Adrenal gland (tissue), 9 donors: ENCODE measurements at regions not wholly inside any gene's neighbourhood (a gene's known extent, or its start where the extent isn't known, plus 50 kb on each side); places are given as distances from the start of the nearest gene placed in this dataset.

Experiments used
- DNase-seq, 7 donors: peaks; one replicate each; pipeline ENCODE4 v3.0.0-alpha.2; 2019 to 2020
- H3K27ac ChIP-seq, 5 donors: fragments of 200-600 bp; sonication (generic) in 4 of 5; 1 replicate in 3 of 5; 2 replicates in 2 of 5; pipeline versions ENCODE4 v1.5.1 to v1.8.0; 2016 to 2020; ENCODE audit warnings: mild to moderate bottlenecking in 1 of 5
- H3K27me3 ChIP-seq: fragments of 200-600 bp; 2 replicates; pipeline ENCODE4 v1.8.0; 2021
- H3K36me3 ChIP-seq, 2 donors: fragments of 200-600 bp; replicated peaks in 1 of 2; 1 replicate in 1 of 2; 2 replicates in 1 of 2; pipeline versions ENCODE4 v1.5.1 to v1.8.0; 2018 to 2022
- H3K4me1 ChIP-seq, 2 donors: fragments of 200-600 bp; replicated peaks in 1 of 2; 1 replicate in 1 of 2; 2 replicates in 1 of 2; pipeline versions ENCODE4 v1.5.1 to v1.8.0; 2018 to 2021
- H3K4me3 ChIP-seq, 4 donors: fragments of 200-600 bp; sonication (generic) in 3 of 4; one replicate each; pipeline ENCODE4 v1.5.1; 2016 to 2018
- H3K9me3 ChIP-seq, 3 donors: fragments of 200-600 bp; sonication (generic) in 1 of 3; replicated peaks in 1 of 3; 1 replicate in 2 of 3; 2 replicates in 1 of 3; pipeline versions ENCODE4 v1.5.1 to v1.8.0; 2016 to 2021
- CTCF ChIP-seq, 6 experiments: fragments of 450-650 bp in 4 of 6; fragments of 200-600 bp in 2 of 6; sonication (generic) in 1 of 6; IDR thresholded peaks; 1 replicate in 5 of 6; 2 replicates in 1 of 6; pipeline versions ENCODE4 v1.5.1 to v1.8.0; 2016 to 2021; ENCODE audit warnings: antibody characterized with exemption in 6 of 6, mild to moderate bottlenecking in 2 of 6, moderate library complexity in 1 of 6
- POLR2A ChIP-seq, 2 donors: fragments of 450-650 bp; IDR thresholded peaks; one replicate each; pipeline ENCODE4 v1.6.1; 2017; ENCODE audit warnings: antibody characterized with exemption in 2 of 2, mild to moderate bottlenecking in 2 of 2, moderate library complexity in 1 of 2
- WGBS, 4 donors: extraction: QIAGEN DNeasy Blood & Tissue Kit in 2 of 4; methylation state at CpG; one replicate each; pipeline versions ENCODE4 v1.1.5 to v1.1.7; 2013 to 2017; 5-methylcytosine and 5-hydroxymethylcytosine counted together
- intact Hi-C, 2 donors: fragments of 100-400 bp; cut with DNase I; formaldehyde crosslinking; loops; one replicate each; pipeline versions ENCODE4 v1.14.1 to v1.15.0; 2022 to 2023
- donor health status: healthy with polysubstance abuse.
- donor health status: Bipolar disorder and iron deficiency.
- donor health status: DM: yes; HTN: yes; CAD: no.
- donor health status: DM: no; HTN: no; CAD: no.
- donor health status: DM: no; HTN: no; CAD: no.

GRCh38 chr12:90061809-90062208, 353.2 kb upstream of the ATP2B1 start:
- H3K9me3 ChIP-seq: no peaks in the 10 kb centered on the region
- WGBS, 4 donors: 91 to 96% (median 95%) methylated on average over 2 of the region's 2 CpGs
- no peak overlapping the region for H3K4me3 ChIP-seq
- TF ChIP-seq CTCF (IDR thresholded peaks at IDR 0.05) (no peak), POLR2A (IDR thresholded peaks at IDR 0.05) (no peak)
- no peaks in the 10 kb centered on the region for H3K36me3 ChIP-seq
- peaks cover 0 to 11% of the 10 kb centered on the region in 2 donors for H3K4me1 ChIP-seq
- H3K27me3 ChIP-seq: no peaks in the 10 kb centered on the region
- no peak for DNase-seq
- intact Hi-C loops: no loop called here
- H3K27ac ChIP-seq: no peak overlapping the region

GRCh38 chr12:90060031-90060430, 351.4 kb upstream of the ATP2B1 start:
- TF ChIP-seq CTCF (IDR thresholded peaks at IDR 0.05) (no peak), POLR2A (IDR thresholded peaks at IDR 0.05) (no peak)
- H3K4me3 ChIP-seq: no peak overlapping the region
- H3K4me1 ChIP-seq: peaks cover 0 to 2% of the 10 kb centered on the region in 2 donors
- intact Hi-C loops: no loop called here
- H3K27ac ChIP-seq: no peak overlapping the region
- no peaks in the 10 kb centered on the region for H3K9me3 ChIP-seq
- H3K27me3 ChIP-seq: no peaks in the 10 kb centered on the region
- WGBS, 4 donors: 43 to 60% (median 49%) methylated on average over 1 of the region's 1 CpG
- H3K36me3 ChIP-seq: no peaks in the 10 kb centered on the region
- no peak for DNase-seq

- intact Hi-C loops: no loop called here
- peak overlapping the region in 1 of 5 donors; percentile 18 for H3K27ac ChIP-seq
- TF ChIP-seq POLR2A (IDR thresholded peaks at IDR 0.05): no peak
- no peak for TF ChIP-seq CTCF (IDR thresholded peaks at IDR 0.05)
These were observed 350.1 kb upstream of the ATP2B1 start for GRCh38 chr12:90058704-90059103.

GRCh38 chr12:90055071-90055470, 346.4 kb upstream of the ATP2B1 start:
- Histone ChIP-seq H3K9me3 (no peaks in the 10 kb centered on the region), H3K4me1 (no peaks in the 10 kb centered on the region), H3K27ac (no peak overlapping the region), H3K4me3 (no peak overlapping the region), H3K27me3 (no peaks in the 10 kb centered on the region), H3K36me3 (no peaks in the 10 kb centered on the region)
- no peak for DNase-seq
- TF ChIP-seq CTCF (IDR thresholded peaks at IDR 0.05) (no peak), POLR2A (IDR thresholded peaks at IDR 0.05) (no peak)
- WGBS, 4 donors: 64 to 78% (median 72%) methylated on average over 1 of the region's 1 CpG
- intact Hi-C loops: no loop called here

More at GRCh38 chr12:90058704-90059103, 350.1 kb upstream of the ATP2B1 start:
- no peaks in the 10 kb centered on the region for H3K27me3 ChIP-seq
- H3K9me3 ChIP-seq: no peaks in the 10 kb centered on the region
- no peak overlapping the region for H3K4me3 ChIP-seq
- H3K4me1 ChIP-seq: no peaks in the 10 kb centered on the region
- WGBS, 4 donors: 22 to 50% (median 37%) methylated on average over 1 of the region's 1 CpG
- peak in 5 of 7 donors; percentile 19 to 52 (median 27) for DNase-seq
- H3K36me3 ChIP-seq: no peaks in the 10 kb centered on the region
